ENCODE measurements at regions not wholly inside any gene's neighbourhood (a gene's known extent, or its start where the extent isn't known, plus 50 kb on each side); places are given as distances from the start of the nearest gene placed in this dataset.
"Not testable (repeated sequence)": the region's sequence is repeated elsewhere in the genome, so short reads cannot be mapped to it uniquely, and the experiment has no call there.

DNA sequence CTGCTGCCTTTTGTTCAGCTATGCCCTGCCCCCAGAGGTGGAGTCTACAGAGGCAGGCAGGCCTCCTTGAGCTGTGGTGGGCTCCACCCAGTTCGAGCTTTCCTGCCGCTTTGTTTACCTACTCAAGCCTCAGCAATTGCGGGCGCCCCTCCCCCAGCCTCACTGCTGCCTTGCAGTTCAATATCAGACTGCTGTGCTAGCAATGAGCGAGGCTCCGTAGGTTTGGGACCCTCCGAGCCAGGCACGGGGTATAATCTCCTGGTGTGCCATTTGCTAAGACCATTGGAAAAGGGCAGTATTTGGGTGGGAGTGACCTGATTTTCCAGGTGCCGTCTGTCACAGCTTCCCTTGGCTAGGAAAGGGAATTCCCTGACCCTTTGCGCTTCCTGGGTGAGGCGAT, 51.9 kb downstream of the DIPK2A start:
- H3K27ac ChIP-seq; ATAC-seq (replicated peaks in 6 of 8); H3K4me1 ChIP-seq (replicated peaks in 1 of 2); in situ Hi-C loops (cut with MboI; ENCODE audit: low pct_unique_long_range_greater_than_20kb in 2 of 9, low sequenced_read_pairs in 9 of 9, unreplicated experiment in 9 of 9); H3K4me3 ChIP-seq: not testable (repeated sequence)
- 79 to 100% (median 100%) methylated on average over 1 to 7 of the region's 11 CpGs; no CpG with 5 or more reads in 6 of the 10 experiments for WGBS, 10 experiments

DNA sequence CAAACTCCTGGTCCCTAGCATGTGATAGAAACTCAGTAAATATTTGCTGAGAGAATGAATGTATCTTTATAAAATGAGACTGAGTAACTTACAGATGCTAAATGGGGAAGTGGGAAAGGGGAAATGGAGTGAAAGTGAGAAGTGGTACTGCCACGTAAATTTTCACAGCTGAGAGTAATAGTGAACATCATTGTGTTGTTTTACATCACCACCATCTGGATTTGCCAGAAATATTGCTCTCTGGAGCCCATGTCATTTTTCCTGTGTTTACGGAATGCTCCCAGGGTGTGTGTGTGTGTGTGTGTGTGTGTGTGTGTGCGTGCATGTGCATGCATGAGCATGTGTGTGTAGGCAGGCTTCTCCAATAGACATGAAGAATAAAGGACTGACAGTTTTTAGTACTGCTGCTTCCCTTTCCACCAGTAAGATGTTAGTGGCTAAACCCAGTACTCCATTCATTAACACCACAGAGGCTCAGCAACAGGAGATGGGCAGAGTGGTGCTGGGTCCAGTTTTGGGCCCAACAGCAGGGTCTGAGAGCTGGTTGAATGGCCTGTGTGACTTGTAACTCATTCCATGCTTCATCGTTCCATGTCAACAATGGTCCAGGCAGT, 57.3 kb downstream of the DIPK2A start:
- Histone ChIP-seq H3K4me3 (no peak overlapping the region), H3K27ac (no peak overlapping the region), H3K4me1 (replicated peaks in 1 of 2) (peaks cover 0 to 8% of the 10 kb centered on the region in 2 donors)
- 33 to 100% (median 74%) methylated on average over 1 to 3 of the region's 4 CpGs; no CpG with 5 or more reads in 2 of the 10 experiments for WGBS, 10 experiments
- in situ Hi-C loops (cut with MboI; ENCODE audit: low pct_unique_long_range_greater_than_20kb in 2 of 9, low sequenced_read_pairs in 9 of 9, unreplicated experiment in 9 of 9) = no loop called here
- ATAC-seq (replicated peaks in 6 of 8) = peak in 4 of 8 experiments; percentile 15 to 42 (median 26)

DNA sequence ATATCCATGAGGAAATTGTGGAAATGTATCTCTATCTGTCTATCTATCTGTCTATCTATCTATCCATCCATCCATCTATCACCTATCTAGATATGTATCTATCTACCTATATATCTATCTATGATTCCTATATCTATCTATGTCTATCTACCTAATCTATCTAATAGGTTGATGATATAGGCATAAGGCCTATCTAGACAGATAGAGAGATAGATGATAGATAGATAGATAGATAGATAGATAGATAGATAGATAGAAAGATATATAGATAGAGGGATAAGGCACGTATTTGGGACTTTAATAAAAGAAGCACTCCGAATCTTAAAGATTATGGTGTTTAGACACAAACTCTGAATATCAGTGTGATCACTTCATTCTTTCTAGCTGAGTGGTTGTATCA, 58.1 kb downstream of the DIPK2A start:
- ATAC-seq (replicated peaks in 6 of 8) = no peak
- H3K27ac ChIP-seq = no peak overlapping the region
- 0 to 100% (median 80%) methylated on average over 1 to 2 of the region's 2 CpGs; no CpG with 5 or more reads in 3 of the 10 experiments for WGBS, 10 experiments
- H3K4me3 ChIP-seq = no peak overlapping the region
- in situ Hi-C loops (cut with MboI; ENCODE audit: low pct_unique_long_range_greater_than_20kb in 2 of 9, low sequenced_read_pairs in 9 of 9, unreplicated experiment in 9 of 9) = no loop called here
- H3K4me1 ChIP-seq (replicated peaks in 1 of 2) = peaks cover 0 to 8% of the 10 kb centered on the region in 2 donors

DNA sequence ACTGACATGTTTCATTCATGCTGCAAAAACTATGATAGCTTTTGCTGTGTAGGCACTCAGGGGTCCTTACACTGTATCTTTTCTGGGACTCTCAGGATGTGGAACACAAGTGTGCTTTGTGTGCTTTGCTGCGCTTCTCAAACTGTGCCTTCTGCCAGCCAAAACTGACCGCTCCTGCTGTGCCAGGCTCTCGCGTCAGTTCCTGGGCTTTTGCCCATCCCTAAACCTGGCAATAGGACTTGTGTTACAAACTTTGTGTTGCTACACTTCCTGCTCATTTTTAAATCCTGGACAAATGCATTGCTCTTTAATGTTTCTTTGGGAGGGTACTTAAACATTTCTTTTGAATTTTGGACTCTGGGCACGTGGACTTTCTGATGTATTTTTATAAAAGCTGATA, 60.3 kb downstream of the DIPK2A start:
- no peak for ATAC-seq (replicated peaks in 6 of 8)
- 5 to 100% (median 80%) methylated on average over 1 to 5 of the region's 5 CpGs for WGBS, 10 experiments
- in situ Hi-C loops (cut with MboI; ENCODE audit: low pct_unique_long_range_greater_than_20kb in 2 of 9, low sequenced_read_pairs in 9 of 9, unreplicated experiment in 9 of 9) = no loop called here
- peaks cover 0 to 8% of the 10 kb centered on the region in 2 donors for H3K4me1 ChIP-seq (replicated peaks in 1 of 2)
- H3K27ac ChIP-seq = no peak overlapping the region
- H3K4me3 ChIP-seq = no peak overlapping the region

DNA sequence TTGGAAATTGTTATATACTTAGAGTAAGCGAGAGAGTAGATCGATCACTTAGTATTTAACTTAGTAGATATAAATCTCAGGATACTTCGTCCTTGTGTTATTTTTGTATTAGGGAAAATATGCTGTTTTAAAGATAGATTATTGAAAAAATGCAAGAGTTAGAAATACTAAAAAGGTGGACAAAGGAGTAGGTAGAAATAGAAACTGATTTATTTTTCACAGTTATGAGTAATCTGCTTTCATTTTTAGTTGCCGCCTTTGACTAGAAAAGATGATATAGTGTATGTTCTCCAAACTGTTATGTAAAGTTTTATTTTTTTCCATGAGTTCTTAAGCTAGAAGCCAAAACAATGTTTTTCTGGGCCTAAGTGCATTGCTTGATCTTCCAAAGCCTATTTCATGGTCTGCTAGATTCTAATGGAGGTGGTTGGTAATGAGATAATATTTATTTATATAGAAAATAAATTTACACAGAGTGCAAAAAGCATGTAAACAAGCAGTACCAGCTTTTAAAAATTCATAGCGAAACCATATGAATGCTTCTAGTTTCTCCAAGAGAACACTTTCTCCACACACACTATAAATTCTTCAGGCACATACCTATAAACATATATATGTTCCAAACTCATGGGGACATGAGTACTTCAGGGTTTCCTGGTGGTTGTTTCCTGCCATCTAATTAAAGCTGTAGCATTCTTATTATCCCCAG, 61.1 kb downstream of the DIPK2A start:
- WGBS, 10 experiments = 70 to 100% (median 89%) methylated on average over 2 to 5 of the region's 5 CpGs
- H3K4me3 ChIP-seq = no peak overlapping the region
- peaks cover 0 to 8% of the 10 kb centered on the region in 2 donors for H3K4me1 ChIP-seq (replicated peaks in 1 of 2)
- no peak for ATAC-seq (replicated peaks in 6 of 8)
- no peak overlapping the region for H3K27ac ChIP-seq
- in situ Hi-C loops (cut with MboI; ENCODE audit: low pct_unique_long_range_greater_than_20kb in 2 of 9, low sequenced_read_pairs in 9 of 9, unreplicated experiment in 9 of 9) = no loop called here

DNA sequence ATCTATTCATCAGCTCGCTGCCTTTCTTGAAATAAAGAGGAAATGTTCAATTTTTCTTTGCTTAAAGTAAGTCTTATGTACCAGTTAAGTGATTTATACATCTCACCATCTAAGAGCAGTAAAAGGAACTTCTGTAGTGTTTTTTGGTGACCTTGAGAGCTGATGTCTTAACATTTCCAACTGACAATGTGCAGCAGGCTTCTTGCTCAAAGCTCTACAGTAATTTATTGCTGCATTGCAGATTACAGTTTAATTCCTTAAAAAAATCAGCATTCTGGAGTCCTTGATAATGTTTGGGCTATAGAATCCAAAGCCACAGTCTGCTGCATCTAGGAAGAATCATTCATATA, 61.6 kb downstream of the DIPK2A start:
- no peak overlapping the region for H3K4me3 ChIP-seq
- H3K4me1 ChIP-seq (replicated peaks in 1 of 2) = peaks cover 0 to 8% of the 10 kb centered on the region in 2 donors
- in situ Hi-C loops (cut with MboI; ENCODE audit: low pct_unique_long_range_greater_than_20kb in 2 of 9, low sequenced_read_pairs in 9 of 9, unreplicated experiment in 9 of 9) = no loop called here
- ATAC-seq (replicated peaks in 6 of 8) = no peak
- no peak overlapping the region for H3K27ac ChIP-seq
- 33 to 100% (median 70%) methylated on average over 1 of the region's 1 CpG; no CpG with 5 or more reads in 4 of the 10 experiments for WGBS, 10 experiments

DNA sequence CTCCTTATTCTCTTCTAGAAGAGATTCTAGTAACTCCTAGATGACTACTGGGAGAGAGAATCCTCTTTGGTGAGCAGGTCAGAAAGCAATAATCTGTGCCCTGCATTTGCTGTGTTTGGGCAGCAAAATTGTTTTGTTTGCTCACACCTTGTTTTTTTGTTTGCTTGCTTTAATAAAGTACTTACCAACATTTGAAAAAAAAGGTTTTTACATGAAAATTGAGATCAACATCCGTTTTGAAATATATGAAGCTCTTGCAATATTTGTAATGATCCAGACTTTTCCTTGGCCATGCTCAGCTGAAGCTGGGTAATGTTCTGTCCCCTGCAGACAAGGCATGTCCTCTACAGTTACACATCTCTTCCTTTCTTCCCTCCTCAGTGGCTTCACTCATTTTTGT, 62.2 kb downstream of the DIPK2A start:
- Histone ChIP-seq H3K4me3 (no peak overlapping the region), H3K4me1 (replicated peaks in 1 of 2) (peaks cover 0 to 8% of the 10 kb centered on the region in 2 donors), H3K27ac (no peak overlapping the region)
- WGBS, 10 experiments = 0 to 38% (median 14%) methylated on average over 1 of the region's 1 CpG; no CpG with 5 or more reads in 4 of the 10 experiments
- ATAC-seq (replicated peaks in 6 of 8) = no peak
- in situ Hi-C loops (cut with MboI; ENCODE audit: low pct_unique_long_range_greater_than_20kb in 2 of 9, low sequenced_read_pairs in 9 of 9, unreplicated experiment in 9 of 9) = no loop called here

DNA sequence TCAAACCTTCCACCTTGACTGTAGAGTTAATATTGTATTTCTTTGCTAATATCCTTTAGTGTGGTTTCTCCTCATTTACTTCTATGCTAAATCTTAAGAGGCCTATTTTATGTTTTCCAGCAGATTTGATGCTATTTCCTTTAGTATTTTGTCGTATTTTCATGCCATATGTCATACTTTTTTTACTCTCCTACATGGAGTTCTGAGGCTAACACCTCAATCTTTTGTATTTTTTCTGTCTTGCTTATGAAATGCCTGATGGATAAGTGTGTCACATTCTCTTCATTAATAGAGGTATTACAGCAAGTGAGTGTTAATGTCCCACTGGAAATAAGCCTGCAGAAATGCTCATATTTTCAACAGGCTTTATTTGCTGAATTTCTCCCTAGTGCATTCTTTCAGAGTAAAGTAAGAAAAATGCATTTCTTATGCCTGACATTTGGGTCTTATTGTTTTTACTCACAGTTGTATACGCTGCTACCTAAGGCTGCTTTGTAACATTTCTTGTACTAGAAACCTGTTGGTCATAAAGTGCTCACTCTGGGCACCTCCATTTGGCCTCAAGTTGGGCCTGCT, 63.2 kb downstream of the DIPK2A start:
- Histone ChIP-seq H3K27ac (no peak overlapping the region), H3K4me1 (replicated peaks in 1 of 2) (peaks cover 0 to 8% of the 10 kb centered on the region in 2 donors), H3K4me3 (no peak overlapping the region)
- WGBS, 10 experiments = 6 to 100% (median 67%) methylated on average over 1 to 2 of the region's 2 CpGs; no CpG with 5 or more reads in 2 of the 10 experiments
- in situ Hi-C loops (cut with MboI; ENCODE audit: low pct_unique_long_range_greater_than_20kb in 2 of 9, low sequenced_read_pairs in 9 of 9, unreplicated experiment in 9 of 9) = no loop called here
- no peak for ATAC-seq (replicated peaks in 6 of 8)

DNA sequence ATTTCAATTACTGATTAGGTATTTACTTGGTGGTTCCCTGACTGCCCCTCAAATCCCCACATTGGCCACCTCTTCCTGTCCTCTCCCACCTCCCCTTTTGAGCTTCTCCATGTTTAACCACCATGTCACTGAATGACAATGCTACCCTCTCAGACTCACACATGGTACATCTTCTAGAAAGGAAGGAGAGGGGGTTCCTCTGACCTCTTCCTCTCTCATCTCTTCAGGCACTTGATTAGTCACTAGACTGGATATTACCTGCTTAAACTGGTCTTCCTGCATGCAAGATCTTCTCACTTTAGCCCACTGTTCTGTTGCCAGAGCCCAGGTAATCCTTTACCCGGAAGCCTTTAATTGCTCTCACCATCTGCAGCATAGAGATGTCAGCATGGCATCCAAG, 64.9 kb downstream of the DIPK2A start:
- WGBS, 10 experiments = 75 to 100% (median 100%) methylated on average over 1 of the region's 1 CpG; no CpG with 5 or more reads in 5 of the 10 experiments
- no peak for ATAC-seq (replicated peaks in 6 of 8)
- Histone ChIP-seq H3K27ac (no peak overlapping the region), H3K4me1 (replicated peaks in 1 of 2) (peaks cover 0 to 8% of the 10 kb centered on the region in 2 donors), H3K4me3 (no peak overlapping the region)
- in situ Hi-C loops (cut with MboI; ENCODE audit: low pct_unique_long_range_greater_than_20kb in 2 of 9, low sequenced_read_pairs in 9 of 9, unreplicated experiment in 9 of 9) = no loop called here

DNA sequence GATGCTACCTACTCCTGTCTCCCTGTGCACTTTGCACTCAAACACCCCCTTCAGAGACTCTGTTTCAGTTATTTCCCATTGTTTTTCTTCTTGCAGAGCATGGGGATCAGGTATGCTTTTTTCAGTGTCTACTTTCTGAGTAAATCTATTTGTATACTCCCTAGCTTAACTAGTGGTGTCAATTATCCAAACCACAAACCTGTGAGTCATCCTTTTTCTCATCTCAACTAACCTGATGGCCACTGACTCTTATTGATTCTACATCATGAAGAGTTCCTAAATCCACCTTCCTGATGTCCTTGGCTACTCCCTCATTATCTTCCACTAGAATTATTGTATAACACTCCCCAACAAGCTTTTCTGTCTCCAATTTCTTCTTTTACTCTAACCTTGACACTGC, 68.0 kb downstream of the DIPK2A start:
- Histone ChIP-seq H3K4me3 (no peak overlapping the region), H3K27ac (no peak overlapping the region), H3K4me1 (replicated peaks in 1 of 2) (no peaks in the 10 kb centered on the region)
- no peak for ATAC-seq (replicated peaks in 6 of 8)
- in situ Hi-C loops (cut with MboI; ENCODE audit: low pct_unique_long_range_greater_than_20kb in 2 of 9, low sequenced_read_pairs in 9 of 9, unreplicated experiment in 9 of 9) = no loop called here

DNA sequence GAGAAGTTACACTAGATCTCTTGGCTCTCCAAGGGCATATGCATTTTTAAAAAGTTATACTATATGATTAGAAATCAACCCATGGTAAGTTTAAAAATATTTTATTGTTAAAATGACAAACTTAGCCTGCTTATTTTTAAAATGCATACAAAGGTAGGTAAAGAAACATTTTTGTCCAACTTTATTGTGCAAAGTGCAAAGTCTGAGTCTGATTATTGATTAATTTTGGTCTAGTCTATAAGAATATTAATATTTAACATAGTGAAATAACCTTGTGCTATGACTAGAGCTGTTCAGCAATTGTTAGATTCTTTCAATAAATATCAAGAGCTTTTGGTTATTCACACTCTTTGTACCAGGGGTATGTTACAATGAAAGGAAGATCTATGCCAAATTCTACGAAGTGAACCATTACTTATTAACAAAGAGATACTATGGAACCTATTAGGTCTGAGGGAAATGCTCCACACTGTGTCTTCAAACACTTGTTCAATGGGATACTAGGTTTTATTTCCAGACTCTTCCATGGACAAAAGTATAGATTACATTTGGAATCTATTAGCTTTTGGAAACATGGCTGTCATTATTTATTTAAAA, 70.4 kb downstream of the DIPK2A start:
- no peak for ATAC-seq (replicated peaks in 6 of 8)
- H3K27ac ChIP-seq = no peak overlapping the region
- WGBS, 10 experiments = 0 to 100% (median 80%) methylated on average over 1 of the region's 1 CpG; no CpG with 5 or more reads in 1 of the 10 experiments
- H3K4me3 ChIP-seq = no peak overlapping the region
- in situ Hi-C loops (cut with MboI; ENCODE audit: low pct_unique_long_range_greater_than_20kb in 2 of 9, low sequenced_read_pairs in 9 of 9, unreplicated experiment in 9 of 9) = no loop called here
- no peaks in the 10 kb centered on the region for H3K4me1 ChIP-seq (replicated peaks in 1 of 2)

DNA sequence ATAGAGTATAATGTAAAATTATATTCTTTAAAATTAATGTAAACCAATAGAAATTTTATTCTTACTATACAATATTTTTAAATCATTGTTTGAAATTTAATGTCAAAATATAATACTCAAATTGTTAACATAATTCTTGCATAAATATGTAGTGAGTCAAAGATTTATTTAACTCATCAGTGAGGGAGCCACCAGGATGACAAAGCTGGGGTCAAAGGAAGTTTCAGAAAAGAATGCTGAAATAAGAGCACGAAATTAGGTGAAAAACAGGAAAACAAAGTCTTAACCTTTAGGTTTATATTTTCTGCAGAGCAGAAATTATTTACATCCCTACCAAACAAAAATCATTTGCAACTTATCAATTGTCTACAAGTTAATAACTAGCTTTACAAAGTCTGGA, 74.1 kb downstream of the DIPK2A start:
- in situ Hi-C loops (cut with MboI; ENCODE audit: low pct_unique_long_range_greater_than_20kb in 2 of 9, low sequenced_read_pairs in 9 of 9, unreplicated experiment in 9 of 9) = no loop called here
- Histone ChIP-seq H3K27ac (no peak overlapping the region), H3K4me1 (replicated peaks in 1 of 2) (no peaks in the 10 kb centered on the region), H3K4me3 (no peak overlapping the region)
- 14 to 90% (median 67%) methylated on average over 1 of the region's 1 CpG for WGBS, 10 experiments
- ATAC-seq (replicated peaks in 6 of 8) = no peak

DNA sequence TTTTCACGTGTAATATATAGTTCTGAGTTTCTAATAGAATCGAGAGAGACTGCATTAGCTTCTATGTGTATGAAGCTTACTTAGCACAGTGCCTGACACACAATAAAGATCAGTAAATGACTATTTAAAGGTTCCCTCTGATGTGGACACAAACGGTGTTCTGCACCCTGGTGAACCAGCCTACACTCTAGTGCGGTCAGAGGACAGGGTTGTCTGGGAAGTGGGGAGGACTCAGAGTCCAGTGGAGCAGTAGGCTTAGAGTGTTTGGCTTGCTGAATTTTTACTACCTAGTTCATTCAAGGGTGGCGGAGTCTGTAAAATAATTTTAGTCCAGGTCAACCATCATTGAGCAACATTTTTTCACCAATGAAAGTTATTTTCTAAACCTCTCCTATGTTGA, 77.8 kb downstream of the DIPK2A start:
- in situ Hi-C loops (cut with MboI; ENCODE audit: low pct_unique_long_range_greater_than_20kb in 2 of 9, low sequenced_read_pairs in 9 of 9, unreplicated experiment in 9 of 9) = no loop called here
- no peaks in the 10 kb centered on the region for H3K4me1 ChIP-seq (replicated peaks in 1 of 2)
- 64 to 100% (median 92%) methylated on average over 2 to 5 of the region's 5 CpGs; no CpG with 5 or more reads in 1 of the 10 experiments for WGBS, 10 experiments
- H3K27ac ChIP-seq = no peak overlapping the region
- no peak for ATAC-seq (replicated peaks in 6 of 8)
- no peak overlapping the region for H3K4me3 ChIP-seq

Data from motor neuron (in vitro differentiated cells).